ENCODE measurements at regions not wholly inside any gene's neighbourhood (a gene's known extent, or its start where the extent isn't known, plus 50 kb on each side); places are given as distances from the start of the nearest gene placed in this dataset.

DNA sequence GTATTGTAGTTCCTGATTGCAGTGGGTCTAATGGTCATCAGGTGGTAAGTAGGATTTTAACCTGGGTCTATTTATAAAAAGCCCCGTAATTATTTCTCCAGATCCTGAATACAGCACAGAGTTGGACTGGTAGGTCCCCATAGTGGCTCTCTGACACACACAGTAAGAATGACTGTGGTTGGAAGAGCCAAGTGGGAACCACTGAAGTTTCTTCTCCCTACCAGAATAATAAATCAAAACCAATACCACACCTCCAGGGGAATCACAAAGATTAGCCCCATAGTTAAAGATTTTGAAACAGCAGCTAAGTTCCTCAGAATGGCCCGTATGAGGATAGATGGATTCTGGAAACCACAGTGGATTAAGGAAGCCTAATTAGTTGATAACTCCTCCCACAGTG, 68.4 kb upstream of the ZFR start:
- H3K9ac ChIP-seq (ENCODE audit: low read depth in 1 of 2, low read length in 2 of 2) = no peak overlapping the region
- WGBS = 93% methylated on average over 2 of the region's 2 CpGs
- no peak overlapping the region for H3K4me3 ChIP-seq (ENCODE audit: low read depth in 1 of 3, low read length in 3 of 3)
- H3K4me1 ChIP-seq (ENCODE audit: control insufficient read depth in 4 of 4, insufficient read depth in 4 of 4, low read length in 3 of 4) = no peaks in the 10 kb centered on the region
- no peak for DNase-seq (ENCODE audit: low spot score)
- no peak overlapping the region for H3K27ac ChIP-seq (ENCODE audit: low read depth in 1 of 2, low read length in 2 of 2)
- no peaks in the 10 kb centered on the region for H3K36me3 ChIP-seq (ENCODE audit: control insufficient read depth in 4 of 4, insufficient read depth in 3 of 4, low read depth in 1 of 4, low read length in 3 of 4)
- no peaks in the 10 kb centered on the region for H3K9me3 ChIP-seq (ENCODE audit: control insufficient read depth in 4 of 4, low read length in 3 of 4)
- H3K27me3 ChIP-seq (ENCODE audit: control insufficient read depth in 4 of 4, insufficient read depth in 4 of 4, low read length in 3 of 4) = peaks cover 0 to 4% (median 0%) of the 10 kb centered on the region in 4 donors
- no peak for TF ChIP-seq ATF3 (IDR thresholded peaks at IDR 0.05)
- TF ChIP-seq TAF1 (conservative IDR thresholded peaks at IDR 0.05) = no peak
- no peak for TF ChIP-seq CTCF (IDR thresholded peaks at IDR 0.05; ENCODE audit: low read depth, low read length, missing input control)
- TF ChIP-seq JUND (IDR thresholded peaks at IDR 0.05) = no peak
- no peak for TF ChIP-seq HNF4G (IDR thresholded peaks at IDR 0.05)
- no peak for TF ChIP-seq NR2F2 (IDR thresholded peaks at IDR 0.05)
- no peak for TF ChIP-seq YY1 (IDR thresholded peaks at IDR 0.05)

GRCh38 chr5:32511776-32512374, 67.3 kb upstream of the ZFR start:
- H3K9ac ChIP-seq (ENCODE audit: low read depth in 1 of 2, low read length in 2 of 2) = no peak overlapping the region
- TF ChIP-seq EGR1 (IDR thresholded peaks at IDR 0.05; ENCODE audit: low read depth in 2 of 2) (no peak), JUND (IDR thresholded peaks at IDR 0.05) (no peak), CTCF (IDR thresholded peaks at IDR 0.05; ENCODE audit: low read depth, low read length, missing input control) (no peak), NR2F2 (IDR thresholded peaks at IDR 0.05) (no peak), ATF3 (IDR thresholded peaks at IDR 0.05) (no peak), ZBTB33 (IDR thresholded peaks at IDR 0.05) (no peak)
- H3K27ac ChIP-seq (ENCODE audit: low read depth in 1 of 2, low read length in 2 of 2) = no peak overlapping the region
- H3K9me3 ChIP-seq (ENCODE audit: control insufficient read depth in 4 of 4, low read length in 3 of 4) = no peaks in the 10 kb centered on the region
- H3K36me3 ChIP-seq (ENCODE audit: control insufficient read depth in 4 of 4, insufficient read depth in 3 of 4, low read depth in 1 of 4, low read length in 3 of 4) = no peaks in the 10 kb centered on the region
- H3K4me3 ChIP-seq (ENCODE audit: low read depth in 1 of 3, low read length in 3 of 3) = no peak overlapping the region
- no peaks in the 10 kb centered on the region for H3K4me1 ChIP-seq (ENCODE audit: control insufficient read depth in 4 of 4, insufficient read depth in 4 of 4, low read length in 3 of 4)
- no peaks in the 10 kb centered on the region for H3K27me3 ChIP-seq (ENCODE audit: control insufficient read depth in 4 of 4, insufficient read depth in 4 of 4, low read length in 3 of 4)
- 83% methylated on average over 9 of the region's 9 CpGs for WGBS
- DNase-seq (ENCODE audit: low spot score) = no peak

DNA sequence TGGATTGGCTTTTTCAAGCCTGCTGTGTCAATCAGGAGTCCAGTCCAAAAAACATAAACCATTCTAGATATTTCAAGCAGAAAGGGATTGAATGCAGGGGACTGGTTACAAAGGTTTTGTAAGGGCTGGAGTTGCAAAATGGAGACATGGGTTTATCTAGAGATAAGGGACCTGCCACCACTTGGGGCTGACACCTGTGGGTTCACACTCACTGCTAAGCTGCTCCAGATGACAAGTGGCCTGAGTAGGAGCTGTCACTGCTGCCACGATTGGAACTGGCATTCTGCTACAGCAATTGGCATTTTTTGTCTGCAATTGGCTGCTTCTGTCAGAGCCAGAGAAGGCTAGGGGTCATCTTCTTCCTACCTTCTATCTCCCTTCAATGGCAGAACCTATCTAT, 66.3 kb upstream of the ZFR start:
- no peaks in the 10 kb centered on the region for H3K36me3 ChIP-seq (ENCODE audit: control insufficient read depth in 4 of 4, insufficient read depth in 3 of 4, low read depth in 1 of 4, low read length in 3 of 4)
- H3K9me3 ChIP-seq (ENCODE audit: control insufficient read depth in 4 of 4, low read length in 3 of 4) = no peaks in the 10 kb centered on the region
- no peak overlapping the region for H3K9ac ChIP-seq (ENCODE audit: low read depth in 1 of 2, low read length in 2 of 2)
- no peaks in the 10 kb centered on the region for H3K27me3 ChIP-seq (ENCODE audit: control insufficient read depth in 4 of 4, insufficient read depth in 4 of 4, low read length in 3 of 4)
- no peak overlapping the region for H3K4me3 ChIP-seq (ENCODE audit: low read depth in 1 of 3, low read length in 3 of 3)
- no peak for DNase-seq (ENCODE audit: low spot score)
- TF ChIP-seq NR2F2 (IDR thresholded peaks at IDR 0.05) = no peak
- TF ChIP-seq JUND (IDR thresholded peaks at IDR 0.05) = no peak
- 25% methylated on average over 1 of the region's 1 CpG for WGBS
- no peak overlapping the region for H3K27ac ChIP-seq (ENCODE audit: low read depth in 1 of 2, low read length in 2 of 2)
- H3K4me1 ChIP-seq (ENCODE audit: control insufficient read depth in 4 of 4, insufficient read depth in 4 of 4, low read length in 3 of 4) = no peaks in the 10 kb centered on the region

Data from liver (tissue), 8 donors.